HL-60/S4 (cell line): ENCODE measurements at regions not wholly inside any gene's neighbourhood (a gene's known extent, or its start where the extent isn't known, plus 50 kb on each side); places are given as distances from the start of the nearest gene placed in this dataset.

ENCODE experiments used
- in situ Hi-C: fragments of 300-500 bp; cut with MboI; formaldehyde crosslinking; loops from 2 replicates; pipeline ENCODE4 v1.14.3; 2022; ENCODE audit warnings: low sequenced_read_pairs

- in situ Hi-C loops = no loop called here
These were observed 206.1 kb upstream of the NEIL3 start for GRCh38 chr4:177103619-177104018.

- in situ Hi-C loops = no loop called here
These were observed 204.1 kb upstream of the NEIL3 start for GRCh38 chr4:177105536-177105935.

- in situ Hi-C loops = no loop called here
These were observed 202.3 kb upstream of the NEIL3 start for GRCh38 chr4:177107288-177107921.

- in situ Hi-C loops = no loop called here
These were observed 201.0 kb upstream of the NEIL3 start for GRCh38 chr4:177108708-177109107.

GRCh38 chr4:177109769-177110168, 199.9 kb upstream of the NEIL3 start:
- in situ Hi-C loops = no loop called here

GRCh38 chr4:177116161-177116560, 193.5 kb upstream of the NEIL3 start:
- in situ Hi-C loops = no loop called here

- in situ Hi-C loops = no loop called here
These were observed 192.4 kb upstream of the NEIL3 start for GRCh38 chr4:177117256-177117655.

- in situ Hi-C loops = no loop called here
These were observed 191.1 kb upstream of the NEIL3 start for GRCh38 chr4:177118596-177118995.

- in situ Hi-C loops = no loop called here
These were observed 190.6 kb upstream of the NEIL3 start for GRCh38 chr4:177119021-177119471.

- in situ Hi-C loops = no loop called here
These were observed 190.0 kb upstream of the NEIL3 start for GRCh38 chr4:177119691-177120090.

- in situ Hi-C loops = no loop called here
These were observed 185.9 kb upstream of the NEIL3 start for GRCh38 chr4:177123811-177124210.

GRCh38 chr4:177124349-177125064, 185.2 kb upstream of the NEIL3 start:
- in situ Hi-C loops = no loop called here

GRCh38 chr4:177125656-177126055, 184.0 kb upstream of the NEIL3 start:
- in situ Hi-C loops = no loop called here

- in situ Hi-C loops = no loop called here
These were observed 182.0 kb upstream of the NEIL3 start for GRCh38 chr4:177127658-177128057.

- in situ Hi-C loops = no loop called here
These were observed 181.4 kb upstream of the NEIL3 start for GRCh38 chr4:177128306-177128705.

GRCh38 chr4:177131736-177132135, 177.9 kb upstream of the NEIL3 start:
- in situ Hi-C loops = no loop called here

GRCh38 chr4:177147668-177148067, 162.0 kb upstream of the NEIL3 start:
- in situ Hi-C loops = no loop called here

- in situ Hi-C loops = no loop called here
These were observed 154.2 kb upstream of the NEIL3 start for GRCh38 chr4:177155454-177155853.

- in situ Hi-C loops = no loop called here
These were observed 150.1 kb upstream of the NEIL3 start for GRCh38 chr4:177159600-177159999.

- in situ Hi-C loops = no loop called here
These were observed 147.9 kb upstream of the NEIL3 start for GRCh38 chr4:177161781-177162180.

GRCh38 chr4:177163532-177163931, 146.1 kb upstream of the NEIL3 start:
- in situ Hi-C loops = no loop called here

GRCh38 chr4:177171588-177171987, 138.1 kb upstream of the NEIL3 start:
- in situ Hi-C loops = no loop called here

GRCh38 chr4:177175473-177175872, 134.2 kb upstream of the NEIL3 start:
- in situ Hi-C loops = no loop called here
